ENCODE measurements at regions not wholly inside any gene's neighbourhood (a gene's known extent, or its start where the extent isn't known, plus 50 kb on each side); places are given as distances from the start of the nearest gene placed in this dataset.

- no peaks in the 10 kb centered on the region for H3K36me3 ChIP-seq (ENCODE audit: control insufficient read depth, insufficient read depth, low read length)
- H3K4me3 ChIP-seq (ENCODE audit: low read depth, low read length), result no peak overlapping the region
- CTCF ChIA-PET, result no interaction called here
- POLR2A ChIA-PET, result no interaction called here
- no peak for DNase-seq (ENCODE audit: low read depth)
- peaks cover 47% of the 10 kb centered on the region for H3K27me3 ChIP-seq (ENCODE audit: control insufficient read depth, insufficient read depth, low read length)
- no peak for TF ChIP-seq CTCF (IDR thresholded peaks at IDR 0.05; ENCODE audit: insufficient read depth, low read depth, low read length)
Measured at GRCh38 chr5:176740702-176741496, 69.5 kb upstream of the UNC5A start.

DNA sequence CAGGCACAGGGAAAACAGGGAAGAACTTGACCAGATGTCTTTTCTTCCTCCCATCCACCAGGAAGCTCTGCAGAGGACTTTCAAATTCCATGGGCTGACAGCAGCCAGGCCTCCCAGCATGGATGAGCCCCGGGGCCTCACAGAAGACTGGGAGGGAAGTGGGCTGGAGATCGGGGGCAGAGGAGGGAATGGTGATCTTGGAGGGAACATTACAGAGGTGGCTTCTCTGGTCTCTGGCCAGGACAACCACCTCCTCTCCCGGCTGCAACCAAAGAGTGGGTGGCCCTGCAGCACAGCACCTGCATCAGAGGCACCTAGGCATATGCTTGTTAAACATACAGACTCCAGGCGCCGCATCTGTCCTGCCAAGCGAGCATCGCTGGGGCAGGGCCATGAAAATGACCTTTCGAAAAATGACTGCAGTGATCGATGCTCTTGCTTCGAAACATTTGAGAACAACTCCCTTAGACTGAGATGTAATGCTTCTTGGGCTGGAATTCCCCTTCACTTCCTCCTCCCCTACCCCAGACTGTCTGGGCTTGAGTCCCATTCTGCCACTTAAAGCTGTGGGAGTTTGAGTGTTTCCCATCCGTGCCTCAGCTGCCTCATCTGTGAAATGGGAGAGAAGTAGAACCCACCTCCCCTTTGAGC, 68.7 kb upstream of the UNC5A start:
- H3K36me3 ChIP-seq (ENCODE audit: control insufficient read depth, insufficient read depth, low read length), result no peaks in the 10 kb centered on the region
- peaks cover 45% of the 10 kb centered on the region for H3K27me3 ChIP-seq (ENCODE audit: control insufficient read depth, insufficient read depth, low read length)
- CTCF ChIA-PET, result no interaction called here
- no peak for TF ChIP-seq CTCF (IDR thresholded peaks at IDR 0.05; ENCODE audit: insufficient read depth, low read depth, low read length)
- POLR2A ChIA-PET, result no interaction called here
- H3K4me3 ChIP-seq (ENCODE audit: low read depth, low read length), result no peak overlapping the region
- no peak for DNase-seq (ENCODE audit: low read depth)

- CTCF ChIA-PET, result no interaction called here
- POLR2A ChIA-PET, result no interaction called here
- DNase-seq (ENCODE audit: low read depth), result no peak
- Histone ChIP-seq H3K4me3 (ENCODE audit: low read depth, low read length) (no peak overlapping the region), H3K36me3 (ENCODE audit: control insufficient read depth, insufficient read depth, low read length) (no peaks in the 10 kb centered on the region), H3K27me3 (ENCODE audit: control insufficient read depth, insufficient read depth, low read length) (peaks cover 44% of the 10 kb centered on the region)
- no peak for TF ChIP-seq CTCF (IDR thresholded peaks at IDR 0.05; ENCODE audit: insufficient read depth, low read depth, low read length)
Measured at GRCh38 chr5:176742246-176743105, 67.9 kb upstream of the UNC5A start.

DNA sequence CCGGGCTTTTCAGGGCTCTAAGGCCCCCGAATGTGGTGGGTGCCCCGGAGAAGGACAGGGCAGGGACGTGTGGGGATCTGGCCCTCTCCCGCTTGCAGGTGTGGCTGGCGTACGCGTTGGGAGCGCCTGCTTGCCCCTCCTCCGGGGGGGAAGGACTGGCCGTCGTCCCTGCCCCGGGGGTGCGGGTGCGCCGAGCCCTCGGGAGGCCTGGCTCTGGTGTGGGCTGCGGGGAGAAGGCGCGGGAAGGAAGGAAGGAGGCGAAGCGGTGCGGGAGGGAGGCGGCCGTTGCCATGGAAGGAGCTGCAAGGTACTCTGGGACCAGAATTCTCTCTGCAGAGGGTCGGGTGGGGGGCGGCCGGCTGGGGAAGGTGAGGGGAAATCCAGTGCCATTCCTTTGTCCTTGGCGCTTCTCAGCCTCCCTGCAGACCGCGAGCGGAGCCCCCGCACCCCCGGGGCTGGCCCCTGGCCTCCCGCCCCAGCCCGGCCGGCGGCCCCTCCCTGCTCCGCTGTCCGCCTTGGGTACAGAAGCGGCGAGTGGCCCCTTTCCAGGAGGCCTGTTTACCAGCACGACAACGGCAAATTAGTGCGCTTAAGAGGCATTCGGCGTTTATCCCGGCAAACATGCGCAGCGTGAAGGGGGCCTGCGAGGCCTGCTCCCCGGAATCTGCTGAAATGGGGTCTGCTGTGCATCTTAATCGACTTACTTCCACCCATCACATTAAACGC, 67.1 kb upstream of the UNC5A start:
- POLR2A ChIA-PET, result no interaction called here
- H3K4me3 ChIP-seq (ENCODE audit: low read depth, low read length), result no peak overlapping the region
- TF ChIP-seq CTCF (IDR thresholded peaks at IDR 0.05; ENCODE audit: insufficient read depth, low read depth, low read length), result no peak
- CTCF ChIA-PET, result no interaction called here
- peaks cover 40% of the 10 kb centered on the region for H3K27me3 ChIP-seq (ENCODE audit: control insufficient read depth, insufficient read depth, low read length)
- DNase-seq (ENCODE audit: low read depth), result no peak
- H3K36me3 ChIP-seq (ENCODE audit: control insufficient read depth, insufficient read depth, low read length), result no peaks in the 10 kb centered on the region

All from BJ (cell line).